ENCODE measurements at regions not wholly inside any gene's neighbourhood (a gene's known extent, or its start where the extent isn't known, plus 50 kb on each side); places are given as distances from the start of the nearest gene placed in this dataset.
A peak's percentile ranks its signal among the peaks of the same experiment; 100 is the strongest.

GRCh38 chr1:173406783-173407230 is 70.3 kb upstream of the PRDX6 start:
- Histone ChIP-seq H3K79me2 (ENCODE audit: control insufficient read depth, insufficient read depth, low read length) (no peaks in the 10 kb centered on the region; the same call in none of the 2 replicates), H2AFZ (ENCODE audit: control insufficient read depth, low read depth, low read length) (peak overlapping the region; percentile 71), H3K27me3 (replicated peaks in 1 of 2; ENCODE audit: control insufficient read depth in 2 of 2, insufficient read depth in 2 of 2, low read length in 1 of 2) (no peaks in the 10 kb centered on the region), H3K4me2 (ENCODE audit: control insufficient read depth, insufficient read depth) (peak overlapping the region; percentile 98), H3K27ac (ENCODE audit: control insufficient read depth, insufficient read depth) (peak overlapping the region; percentile 76), H4K20me1 (ENCODE audit: control insufficient read depth, insufficient read depth) (no peaks in the 10 kb centered on the region), H3K4me1 (ENCODE audit: control insufficient read depth, insufficient read depth, low read length) (peaks cover 48% of the 10 kb centered on the region), H3K9ac (ENCODE audit: control insufficient read depth, insufficient read depth, low read length) (peak overlapping the region; percentile 60; the same call in 1 of the 2 replicates), H3K9me3 (replicated peaks; ENCODE audit: control insufficient read depth, insufficient read depth, low read length) (no peaks in the 10 kb centered on the region; the same call in 2 of the 3 replicates), H3K4me3 (peak overlapping the region; percentile 48; the same call in 1 of the 2 replicates), H3K36me3 (ENCODE audit: control insufficient read depth in 2 of 2, insufficient read depth in 2 of 2, low read length in 1 of 2) (no peaks in the 10 kb centered on the region)
- RAD21 ChIA-PET (ENCODE audit: unreplicated experiment): interaction anchor here (0.6 to 5.4 kb wide), 11 partner anchors 12 to 461 kb away, joined by 3 to 36 read pairs (median 5); partner anchors contain the start of genes TNFSF4 and ZBTB37
- FAIRE-seq: no peak
- DNase-seq (ENCODE audit: low read depth, low spot score): no peak
- CTCF ChIA-PET: interaction anchor here (0.9 to 2.5 kb wide), 12 partner anchors 8 to 811 kb away, joined by 3 to 8 read pairs (median 4); no protein-coding TSS in a partner anchor
- peak; percentile 10 for ATAC-seq
- 11% methylated on average over 8 of the region's 8 CpGs for WGBS (ENCODE audit: insufficient coverage, insufficient replicate concordance, low lambda C conversion rate, missing lambda C conversion rate)
- intact Hi-C loops (cut with micrococcal nuclease; ENCODE audit: unreplicated experiment) (no loop called here), in situ Hi-C loops (cut with MboI) (no loop called here)
- POLR2A ChIA-PET: interaction anchor here (0.6 to 1.2 kb wide), 5 partner anchors 9 to 588 kb away, joined by 3 to 7 read pairs (median 3); no protein-coding TSS in a partner anchor
- BruUV-seq (replicated peaks): no TSS peak
- SMC1A ChIA-PET (ENCODE audit: uncharacterized antibody, unreplicated experiment): interaction anchor here (0.6 to 17.9 kb wide), 19 partner anchors 9 to 582 kb away, joined by 3 to 348 read pairs (median 4); partner anchors contain the start of gene TNFSF4
- TF ChIP-seq EED (IDR thresholded peaks at IDR 0.05; ENCODE audit: low read depth) (peak; percentile 87), IKZF1 (conservative IDR thresholded peaks at IDR 0.05) (peak; percentile 78), MYB (IDR thresholded peaks at IDR 0.05; ENCODE audit: borderline replicate concordance, low read depth, low read length) (no peak), HDGF (IDR thresholded peaks at IDR 0.05) (peak; percentile 72; the same call in 1 of the 2 replicates), SREBF1 (IDR thresholded peaks at IDR 0.05; ENCODE audit: low read length) (no peak), TBL1XR1 (IDR thresholded peaks at IDR 0.05; ENCODE audit: low read depth, low read length) (no peak), NFIC (IDR thresholded peaks at IDR 0.05; ENCODE audit: low read depth, low read length) (no peak), IRF5 (IDR thresholded peaks at IDR 0.05; ENCODE audit: borderline replicate concordance) (no peak), MLLT1 (IDR thresholded peaks at IDR 0.05) (peak; percentile 61; the same call in 1 of the 2 replicates), RELA (IDR thresholded peaks at IDR 0.05; ENCODE audit: borderline replicate concordance, partially characterized antibody) (no peak), MTA2 (IDR thresholded peaks at IDR 0.05; ENCODE audit: low read depth) (no peak), MTA3 (IDR thresholded peaks at IDR 0.05; ENCODE audit: borderline replicate concordance, low read length) (no peak), FOXK2 (IDR thresholded peaks at IDR 0.05) (no peak), IKZF2 (IDR thresholded peaks at IDR 0.05) (peak; percentile 76 to 78), SMAD5 (IDR thresholded peaks at IDR 0.05; ENCODE audit: low read depth) (no peak), CREM (IDR thresholded peaks at IDR 0.05; ENCODE audit: low read depth) (no peak), ZSCAN29 (IDR thresholded peaks at IDR 0.05) (no peak), YY1 (IDR thresholded peaks at IDR 0.05; ENCODE audit: low read depth, low read length) (no peak), E4F1 (IDR thresholded peaks at IDR 0.05; ENCODE audit: borderline replicate concordance, partially characterized antibody) (no peak), RAD21 (IDR thresholded peaks at IDR 0.05; ENCODE audit: insufficient read depth, low read depth, low read length) (no peak), RUNX3 (IDR thresholded peaks at IDR 0.05; ENCODE audit: low read length) (no peak), BCL11A (IDR thresholded peaks at IDR 0.05; ENCODE audit: low read depth, low read length) (no peak), SUPT20H (IDR thresholded peaks at IDR 0.05; ENCODE audit: borderline replicate concordance, control insufficient read depth, low read depth, low read length) (no peak)

All from GM12878 (cell line).